ENCODE measurements at regions not wholly inside any gene's neighbourhood (a gene's known extent, or its start where the extent isn't known, plus 50 kb on each side); places are given as distances from the start of the nearest gene placed in this dataset.

GRCh38 chr2:136486115-136486514, 279.2 kb upstream of the THSD7B start (continued):
- TF ChIP-seq HOXB13 (CRISPR knock-in tag; IDR thresholded peaks at IDR 0.05; ENCODE audit: low read depth), result no peak
- no peak for TF ChIP-seq ZFP36 (IDR thresholded peaks at IDR 0.05; ENCODE audit: borderline replicate concordance, partially characterized antibody)
- no peak for TF ChIP-seq CHD4 (IDR thresholded peaks at IDR 0.05; ENCODE audit: borderline replicate concordance)
- no peak for TF ChIP-seq KDM1A (IDR thresholded peaks at IDR 0.05; ENCODE audit: low read depth)
- no peak for TF ChIP-seq CHD2 (IDR thresholded peaks at IDR 0.05; ENCODE audit: low read length, partially characterized antibody)

DNA sequence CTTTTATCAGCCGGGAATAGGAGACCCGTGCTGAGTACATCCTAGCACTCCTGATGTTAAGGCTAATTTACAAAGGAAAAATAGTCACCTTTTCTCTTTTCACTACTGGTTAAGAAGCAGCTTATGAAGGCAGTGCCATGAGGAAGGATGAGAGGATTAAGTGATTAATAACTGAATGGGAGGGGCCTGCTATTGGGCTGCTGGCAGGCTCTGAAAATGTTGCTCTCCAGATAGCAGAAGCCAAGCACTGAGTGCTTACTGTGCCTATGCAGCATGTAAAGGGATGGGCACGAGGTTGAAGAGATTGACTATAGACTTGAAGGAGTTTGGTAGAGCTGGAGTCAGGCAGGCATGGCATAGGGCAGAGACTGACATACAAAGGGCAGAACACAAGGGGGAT, 282.4 kb upstream of the THSD7B start:
- TF ChIP-seq POLR2A (IDR thresholded peaks at IDR 0.05; ENCODE audit: low read length) (no peak), RFX5 (IDR thresholded peaks at IDR 0.05) (no peak), POLR2AphosphoS2 (conservative IDR thresholded peaks at IDR 0.05; ENCODE audit: low read length) (no peak), EHF (CRISPR knock-in tag; IDR thresholded peaks at IDR 0.05) (no peak), RNF2 (IDR thresholded peaks at IDR 0.05; ENCODE audit: borderline replicate concordance, low read depth) (no peak)
- TF ChIP-seq, protein P1, sequence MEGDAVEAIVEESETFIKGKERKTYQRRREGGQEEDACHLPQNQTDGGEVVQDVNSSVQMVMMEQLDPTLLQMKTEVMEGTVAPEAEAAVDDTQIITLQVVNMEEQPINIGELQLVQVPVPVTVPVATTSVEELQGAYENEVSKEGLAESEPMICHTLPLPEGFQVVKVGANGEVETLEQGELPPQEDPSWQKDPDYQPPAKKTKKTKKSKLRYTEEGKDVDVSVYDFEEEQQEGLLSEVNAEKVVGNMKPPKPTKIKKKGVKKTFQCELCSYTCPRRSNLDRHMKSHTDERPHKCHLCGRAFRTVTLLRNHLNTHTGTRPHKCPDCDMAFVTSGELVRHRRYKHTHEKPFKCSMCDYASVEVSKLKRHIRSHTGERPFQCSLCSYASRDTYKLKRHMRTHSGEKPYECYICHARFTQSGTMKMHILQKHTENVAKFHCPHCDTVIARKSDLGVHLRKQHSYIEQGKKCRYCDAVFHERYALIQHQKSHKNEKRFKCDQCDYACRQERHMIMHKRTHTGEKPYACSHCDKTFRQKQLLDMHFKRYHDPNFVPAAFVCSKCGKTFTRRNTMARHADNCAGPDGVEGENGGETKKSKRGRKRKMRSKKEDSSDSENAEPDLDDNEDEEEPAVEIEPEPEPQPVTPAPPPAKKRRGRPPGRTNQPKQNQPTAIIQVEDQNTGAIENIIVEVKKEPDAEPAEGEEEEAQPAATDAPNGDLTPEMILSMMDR (IDR thresholded peaks at IDR 0.05), result no peak
- TF ChIP-seq, protein P2, sequence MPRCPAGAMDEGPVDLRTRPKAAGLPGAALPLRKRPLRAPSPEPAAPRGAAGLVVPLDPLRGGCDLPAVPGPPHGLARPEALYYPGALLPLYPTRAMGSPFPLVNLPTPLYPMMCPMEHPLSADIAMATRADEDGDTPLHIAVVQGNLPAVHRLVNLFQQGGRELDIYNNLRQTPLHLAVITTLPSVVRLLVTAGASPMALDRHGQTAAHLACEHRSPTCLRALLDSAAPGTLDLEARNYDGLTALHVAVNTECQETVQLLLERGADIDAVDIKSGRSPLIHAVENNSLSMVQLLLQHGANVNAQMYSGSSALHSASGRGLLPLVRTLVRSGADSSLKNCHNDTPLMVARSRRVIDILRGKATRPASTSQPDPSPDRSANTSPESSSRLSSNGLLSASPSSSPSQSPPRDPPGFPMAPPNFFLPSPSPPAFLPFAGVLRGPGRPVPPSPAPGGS (IDR thresholded peaks at IDR 0.05), result no peak
- FAIRE-seq (no peak), ATAC-seq (no peak), DNase-seq (ENCODE audit: low read depth in 1 of 2, low spot score in 1 of 2) (no peak)
- Histone ChIP-seq H3K27ac (no peak overlapping the region), H3K4me1 (no peaks in the 10 kb centered on the region), H3K9me3 (0 out of 3 replicates have a peak, but pooled peaks cover 4% of the 10 kb centered on the region), H3K4me2 (no peak overlapping the region), H3K4me3 (no peak overlapping the region)
- 0% methylated on average over 3 of the region's 3 CpGs for WGBS (ENCODE audit: missing lambda C conversion rate)
- POLR2A ChIA-PET, result no interaction called here
- CTCF ChIA-PET, result no interaction called here

DNA sequence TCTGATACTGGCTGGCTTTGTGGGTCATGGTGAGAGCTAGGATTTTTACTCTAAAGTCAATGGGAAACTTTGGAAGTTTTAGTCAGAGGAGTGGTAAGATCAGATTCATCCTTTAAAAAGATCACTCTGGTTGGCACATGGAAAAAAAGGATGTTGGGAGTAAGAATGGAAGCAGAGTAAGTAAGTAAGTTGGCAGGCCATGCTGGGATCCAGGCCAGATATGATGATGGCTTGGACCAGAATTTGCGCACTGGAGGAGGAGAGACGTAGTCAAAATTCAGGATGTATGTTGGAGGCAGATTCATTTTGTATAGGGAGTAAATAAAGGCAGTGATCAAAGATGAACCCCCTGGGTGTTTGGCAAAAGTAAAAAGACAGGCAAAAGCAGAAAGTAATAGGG, 283.3 kb upstream of the THSD7B start:
- ChIA-PET CTCF (no interaction called here), POLR2A (no interaction called here)
- Histone ChIP-seq H3K4me3 (no peak overlapping the region), H3K4me2 (no peak overlapping the region), H3K4me1 (no peaks in the 10 kb centered on the region), H3K27ac (no peak overlapping the region), H3K9me3 (0 out of 3 replicates have a peak, but pooled peaks cover 4% of the 10 kb centered on the region)
- no peak for FAIRE-seq
- no peak for TF ChIP-seq HMGXB4 (CRISPR knock-in tag; IDR thresholded peaks at IDR 0.05; ENCODE audit: borderline replicate concordance)
- no peak for TF ChIP-seq FOSB (CRISPR knock-in tag; IDR thresholded peaks at IDR 0.05)
- TF ChIP-seq TFCP2L1 (CRISPR knock-in tag; IDR thresholded peaks at IDR 0.05), result no peak
- TF ChIP-seq HDAC2 (IDR thresholded peaks at IDR 0.05), result no peak
- TF ChIP-seq, protein P3, sequence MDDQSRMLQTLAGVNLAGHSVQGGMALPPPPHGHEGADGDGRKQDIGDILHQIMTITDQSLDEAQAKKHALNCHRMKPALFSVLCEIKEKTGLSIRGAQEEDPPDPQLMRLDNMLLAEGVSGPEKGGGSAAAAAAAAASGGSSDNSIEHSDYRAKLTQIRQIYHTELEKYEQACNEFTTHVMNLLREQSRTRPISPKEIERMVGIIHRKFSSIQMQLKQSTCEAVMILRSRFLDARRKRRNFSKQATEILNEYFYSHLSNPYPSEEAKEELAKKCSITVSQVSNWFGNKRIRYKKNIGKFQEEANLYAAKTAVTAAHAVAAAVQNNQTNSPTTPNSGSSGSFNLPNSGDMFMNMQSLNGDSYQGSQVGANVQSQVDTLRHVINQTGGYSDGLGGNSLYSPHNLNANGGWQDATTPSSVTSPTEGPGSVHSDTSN (IDR thresholded peaks at IDR 0.05), result no peak
- TF ChIP-seq ZNF302 (CRISPR knock-in tag; IDR thresholded peaks at IDR 0.05), result no peak
- TF ChIP-seq, protein P1 (IDR thresholded peaks at IDR 0.05), result no peak
- TF ChIP-seq ZSCAN20 (CRISPR knock-in tag; IDR thresholded peaks at IDR 0.05), result no peak
- no peak for TF ChIP-seq NFE2L2 (conservative IDR thresholded peaks at IDR 0.05; ENCODE audit: low read length)
- TF ChIP-seq MYC (IDR thresholded peaks at IDR 0.05; ENCODE audit: borderline replicate concordance, low read length), result no peak
- TF ChIP-seq CHD4 (IDR thresholded peaks at IDR 0.05; ENCODE audit: borderline replicate concordance), result no peak
- no peak for TF ChIP-seq CBX2 (IDR thresholded peaks at IDR 0.05; ENCODE audit: borderline replicate concordance, low read depth)
- no peak for TF ChIP-seq JUN (IDR thresholded peaks at IDR 0.05)
- no peak for TF ChIP-seq SREBF2 (IDR thresholded peaks at IDR 0.05)
- ATAC-seq, result no peak
- DNase-seq (ENCODE audit: low read depth in 1 of 2, low spot score in 1 of 2), result no peak
- WGBS (ENCODE audit: missing lambda C conversion rate), result 58% methylated on average over 2 of the region's 2 CpGs

All from A549 (cell line).